ENCODE measurements at regions not wholly inside any gene's neighbourhood (a gene's known extent, or its start where the extent isn't known, plus 50 kb on each side); places are given as distances from the start of the nearest gene placed in this dataset.

DNA sequence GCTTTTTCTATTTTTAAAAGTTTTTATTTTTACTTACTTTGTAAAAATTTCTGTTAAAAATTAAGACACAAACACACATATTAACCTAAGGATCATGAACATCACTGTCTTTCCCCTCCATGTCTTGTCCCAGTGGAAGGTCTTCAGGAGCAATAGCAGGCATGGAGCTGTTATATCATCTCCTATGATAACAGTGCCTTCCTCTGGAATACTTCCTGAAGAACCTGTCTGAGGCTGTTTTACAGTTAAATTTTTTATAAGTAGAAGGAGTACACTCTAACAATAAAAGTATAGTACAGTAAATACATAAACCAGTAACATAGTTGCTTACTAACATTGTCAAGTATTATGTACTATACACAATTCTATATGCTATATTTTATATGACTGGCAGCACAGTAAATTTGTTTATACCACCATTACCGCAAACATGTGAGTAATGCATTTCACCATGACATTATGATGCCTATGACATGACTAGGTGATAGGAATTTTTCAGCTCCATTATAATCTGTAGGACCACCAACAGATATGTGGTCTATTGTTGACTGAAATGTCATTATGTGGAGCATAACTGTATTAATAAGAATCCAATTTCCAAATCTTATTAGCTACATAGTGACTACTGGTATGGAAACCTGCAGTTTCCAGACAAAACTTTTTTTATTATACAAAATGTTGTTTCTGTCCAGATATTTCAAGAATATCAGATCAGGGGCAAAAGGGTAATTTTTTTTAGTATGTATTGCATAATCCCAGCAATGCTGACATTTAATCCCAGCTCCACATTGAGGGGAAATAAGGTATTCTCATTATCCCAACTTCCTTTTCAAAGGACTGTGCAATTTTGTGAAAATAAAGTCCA is 337.2 kb upstream of the SLC39A10 start:
- H3K4me3 ChIP-seq (ENCODE audit: low read length), result no peak overlapping the region
- no peak for TF ChIP-seq ZNF274 (IDR thresholded peaks at IDR 0.05; ENCODE audit: low read depth, low read length)

DNA sequence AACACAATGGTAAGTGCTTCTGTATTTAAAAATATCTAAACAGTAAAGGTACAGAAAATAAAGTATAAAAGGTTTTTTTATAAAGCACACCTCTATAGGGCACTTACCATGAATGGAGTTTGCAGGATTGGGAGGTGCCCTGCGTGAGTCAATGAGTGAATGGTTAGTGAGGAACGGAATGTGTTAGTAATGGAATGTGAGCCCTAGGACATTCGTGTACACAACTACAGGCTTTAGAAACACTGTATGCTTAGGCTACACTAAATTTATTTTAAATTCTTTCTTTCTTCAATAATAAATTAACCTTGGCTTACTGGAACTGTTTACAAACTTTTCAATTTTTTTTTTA is 337.9 kb upstream of the SLC39A10 start:
- no peak for TF ChIP-seq ZNF274 (IDR thresholded peaks at IDR 0.05; ENCODE audit: low read depth, low read length)
- H3K4me3 ChIP-seq (ENCODE audit: low read length), result no peak overlapping the region

DNA sequence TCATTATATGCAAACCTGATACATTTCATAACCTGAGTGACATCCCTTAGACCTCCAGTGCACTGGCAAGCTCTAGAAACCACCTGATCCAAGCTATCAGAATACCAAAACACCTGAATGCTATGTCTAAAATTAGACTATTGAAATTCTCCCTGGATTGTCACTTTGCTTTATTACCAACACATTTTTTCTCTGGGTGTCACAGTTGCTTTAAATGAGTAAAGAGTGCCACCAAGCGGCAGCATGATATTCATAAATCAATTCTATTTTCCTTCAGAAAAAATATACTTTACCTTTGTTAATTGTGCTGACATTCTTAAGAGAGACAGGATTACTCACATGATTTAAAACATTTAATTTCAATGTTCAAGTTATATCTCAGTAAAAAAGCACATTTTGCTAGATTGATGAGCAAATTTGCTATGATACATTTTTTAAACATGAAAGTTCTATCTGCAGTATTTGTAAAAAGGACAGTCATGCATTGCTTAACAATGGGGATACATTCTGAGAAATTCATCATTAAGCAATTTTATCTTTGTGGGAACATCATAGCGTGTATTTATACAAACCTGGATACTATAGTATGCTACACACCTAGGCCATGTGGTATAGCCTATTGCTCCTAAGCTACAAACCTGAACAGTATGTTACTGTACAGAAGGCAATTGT is 338.4 kb upstream of the SLC39A10 start:
- TF ChIP-seq ZNF274 (IDR thresholded peaks at IDR 0.05; ENCODE audit: low read depth, low read length), result no peak

DNA sequence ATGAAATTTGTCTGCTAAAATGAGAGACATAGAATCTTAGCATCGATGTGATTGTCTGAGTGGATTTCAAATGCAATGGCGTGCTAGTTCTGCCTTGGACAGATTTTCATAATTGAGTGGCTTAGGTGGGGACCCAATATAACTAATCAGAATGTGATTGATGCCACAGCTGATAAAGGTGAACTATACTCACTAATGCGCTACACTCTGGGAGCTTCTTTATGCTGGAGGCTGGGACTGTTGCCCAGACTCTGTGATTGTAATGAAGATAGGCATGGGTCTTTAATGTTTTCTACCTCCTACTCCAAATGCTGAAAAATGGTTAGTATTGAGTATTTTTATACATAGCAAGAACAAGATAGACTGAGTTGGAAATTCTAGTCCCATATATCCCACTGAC is 339.5 kb upstream of the SLC39A10 start:
- TF ChIP-seq ZNF274 (IDR thresholded peaks at IDR 0.05; ENCODE audit: low read depth, low read length), result no peak
- H3K4me3 ChIP-seq (ENCODE audit: low read length), result no peak overlapping the region

More for the DNA sequence above, 338.4 kb upstream of the SLC39A10 start:
- H3K4me3 ChIP-seq (ENCODE audit: low read length), result no peak overlapping the region

DNA sequence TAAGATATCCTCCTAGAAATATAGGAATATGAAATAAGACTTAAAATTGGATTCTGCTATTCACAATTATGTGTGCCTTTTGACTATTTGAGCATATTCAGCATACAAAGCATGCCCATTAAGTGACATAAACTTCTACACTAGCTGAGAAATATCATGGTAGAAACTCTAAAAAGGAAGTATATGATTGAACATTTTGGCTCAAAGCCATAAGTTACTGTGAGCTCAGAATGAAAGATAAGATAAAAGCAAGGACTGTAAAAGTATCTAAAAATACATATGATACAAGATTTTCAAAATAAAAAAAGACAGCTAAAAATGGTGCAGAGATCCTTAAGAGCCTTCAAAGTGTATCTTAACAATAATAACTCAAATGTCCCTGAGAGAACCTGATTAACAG is 340.5 kb upstream of the SLC39A10 start:
- no peak for TF ChIP-seq ZNF274 (IDR thresholded peaks at IDR 0.05; ENCODE audit: low read depth, low read length)
- H3K4me3 ChIP-seq (ENCODE audit: low read length), result no peak overlapping the region

DNA sequence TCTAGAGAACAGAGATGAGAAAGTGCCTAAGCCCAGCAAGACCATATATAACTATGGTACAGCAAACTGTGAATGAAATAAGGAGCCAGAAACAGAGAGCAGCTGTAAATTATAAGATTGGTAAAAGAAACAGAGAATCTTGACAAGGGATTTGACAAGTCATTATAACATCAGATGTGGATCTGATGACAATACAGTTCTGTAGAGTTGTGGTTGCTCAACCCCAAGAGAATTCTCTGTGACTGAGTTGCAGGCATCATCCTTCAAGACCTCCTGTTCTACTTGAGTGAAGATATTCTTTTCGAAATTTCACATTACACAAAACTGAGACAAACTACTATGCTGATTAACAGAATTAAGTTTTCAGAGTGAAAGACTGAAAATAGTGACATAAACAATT is 343.1 kb upstream of the SLC39A10 start:
- no peak for TF ChIP-seq ZNF274 (IDR thresholded peaks at IDR 0.05; ENCODE audit: low read depth, low read length)
- H3K4me3 ChIP-seq (ENCODE audit: low read length), result no peak overlapping the region

DNA sequence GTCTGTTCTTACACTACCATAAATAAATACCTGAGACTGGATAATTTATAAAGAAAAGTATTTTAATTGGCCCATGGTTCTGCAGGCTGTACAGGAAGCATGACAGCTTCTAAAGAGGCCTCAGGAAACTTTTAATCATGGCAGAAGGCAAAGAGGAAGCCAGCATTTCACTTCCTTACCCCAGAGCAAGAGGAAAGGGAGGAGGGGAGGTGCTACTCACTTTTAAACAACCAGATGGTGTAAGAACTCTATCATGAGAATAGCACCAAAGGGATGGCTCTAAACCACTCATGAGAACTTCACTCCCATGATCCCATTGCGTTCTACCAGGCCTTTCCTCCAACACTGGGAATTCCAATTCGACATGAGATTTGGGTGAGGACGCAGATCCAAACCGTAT is 344.4 kb upstream of the SLC39A10 start:
- no peak for TF ChIP-seq ZNF274 (IDR thresholded peaks at IDR 0.05; ENCODE audit: low read depth, low read length)
- no peak overlapping the region for H3K4me3 ChIP-seq (ENCODE audit: low read length)

DNA sequence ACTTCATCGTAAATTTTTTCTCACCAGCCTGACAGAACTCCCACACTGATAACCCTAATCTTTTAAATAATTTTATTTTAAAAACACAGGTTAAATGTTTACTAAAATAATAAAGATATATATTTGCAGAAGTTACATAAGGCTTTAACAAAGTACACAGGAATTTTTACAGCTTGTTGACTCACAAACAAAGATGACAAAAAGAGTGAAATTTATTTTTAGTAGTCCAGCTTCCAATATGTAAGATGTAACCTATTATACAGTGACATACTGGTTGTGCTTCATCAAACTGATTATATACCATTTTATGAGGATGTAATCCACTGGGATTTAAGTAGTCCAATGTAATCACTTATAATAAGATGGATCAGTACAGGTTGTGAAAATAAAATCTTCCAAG is 348.9 kb upstream of the SLC39A10 start:
- no peak for TF ChIP-seq ZNF274 (IDR thresholded peaks at IDR 0.05; ENCODE audit: low read depth, low read length)
- H3K4me3 ChIP-seq (ENCODE audit: low read length), result no peak overlapping the region

DNA sequence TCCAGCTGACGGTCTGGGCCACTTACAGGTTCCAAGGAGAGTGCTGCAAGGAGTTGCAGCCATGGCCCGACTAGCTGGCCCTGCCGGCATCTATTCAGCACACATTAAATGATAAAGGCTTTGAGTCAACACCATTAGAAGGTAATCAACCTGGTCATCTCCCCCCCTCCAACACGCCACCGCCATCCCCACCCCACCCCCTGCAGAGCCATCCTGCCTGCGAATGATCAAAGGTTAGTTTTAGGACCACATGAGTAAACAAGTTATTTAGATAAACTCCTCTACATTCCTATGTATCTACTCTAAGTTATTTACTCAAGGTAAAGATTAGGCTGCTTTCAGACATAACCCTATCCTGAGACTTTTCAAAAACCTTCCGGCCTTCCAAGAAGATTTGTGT is 349.3 kb upstream of the SLC39A10 start:
- H3K4me3 ChIP-seq (ENCODE audit: low read length), result no peak overlapping the region
- TF ChIP-seq ZNF274 (IDR thresholded peaks at IDR 0.05; ENCODE audit: low read depth, low read length), result no peak

DNA sequence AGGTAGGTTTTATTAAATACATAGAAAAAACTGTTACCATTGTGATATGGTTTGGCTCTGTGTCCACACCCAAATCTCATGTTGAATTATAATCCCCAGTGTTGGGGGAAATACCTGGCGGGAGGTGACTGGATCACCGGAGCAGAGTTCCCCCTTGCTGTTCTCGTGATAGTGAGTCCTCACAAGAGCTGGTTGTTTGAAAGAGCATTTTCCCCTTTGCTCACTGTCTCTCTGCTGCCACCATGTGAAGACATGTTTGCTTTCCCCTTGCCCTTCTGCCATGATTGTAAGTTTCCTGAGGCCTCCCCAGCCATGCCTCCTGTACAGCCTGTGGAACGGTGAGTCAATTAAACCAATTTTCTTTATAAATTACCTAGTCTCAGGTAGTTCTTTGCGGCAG is 352.7 kb upstream of the SLC39A10 start:
- no peak for TF ChIP-seq ZNF274 (IDR thresholded peaks at IDR 0.05; ENCODE audit: low read depth, low read length)

DNA sequence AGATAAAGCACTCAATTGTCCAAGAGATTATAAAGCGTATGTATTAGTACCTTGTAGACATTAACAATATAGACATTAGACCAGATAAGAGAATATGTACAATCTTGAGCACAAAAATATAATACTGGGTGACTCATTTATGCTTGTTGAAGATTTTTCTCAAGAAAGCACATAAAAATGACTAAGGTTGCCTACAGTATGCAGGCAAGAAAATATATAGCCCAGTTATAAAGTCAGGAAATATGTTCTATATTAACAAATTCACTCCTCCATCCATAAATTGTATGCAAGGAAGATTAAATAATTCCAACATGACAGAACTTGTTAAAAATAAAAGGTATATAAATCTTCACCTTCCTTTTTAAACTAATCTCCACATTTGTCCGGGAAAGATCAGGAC is 356.4 kb upstream of the SLC39A10 start:
- H3K4me3 ChIP-seq (ENCODE audit: low read length), result no peak overlapping the region
- no peak for TF ChIP-seq ZNF274 (IDR thresholded peaks at IDR 0.05; ENCODE audit: low read depth, low read length)

More for the DNA sequence above, 352.7 kb upstream of the SLC39A10 start:
- no peak overlapping the region for H3K4me3 ChIP-seq (ENCODE audit: low read length)

DNA sequence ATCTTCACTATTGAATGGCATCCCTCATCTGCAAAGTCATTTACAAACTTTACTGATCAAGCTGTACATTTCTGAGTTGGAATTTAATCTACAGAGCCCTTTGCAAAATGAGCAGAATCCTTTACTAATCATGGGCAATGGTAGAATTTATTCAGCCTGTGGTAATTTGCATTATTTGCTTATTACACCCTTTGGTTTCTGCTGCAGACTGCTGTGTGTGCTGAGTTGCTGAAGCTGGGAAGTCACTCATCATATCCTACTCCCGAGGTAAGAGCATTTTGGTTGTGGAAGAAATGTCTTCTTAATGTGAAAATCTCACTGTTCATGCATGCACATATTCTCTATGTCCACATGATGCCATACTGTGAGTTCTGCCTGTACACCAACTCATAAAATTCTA is 357.4 kb upstream of the SLC39A10 start:
- TF ChIP-seq ZNF274 (IDR thresholded peaks at IDR 0.05; ENCODE audit: low read depth, low read length), result no peak
- H3K4me3 ChIP-seq (ENCODE audit: low read length), result no peak overlapping the region

DNA sequence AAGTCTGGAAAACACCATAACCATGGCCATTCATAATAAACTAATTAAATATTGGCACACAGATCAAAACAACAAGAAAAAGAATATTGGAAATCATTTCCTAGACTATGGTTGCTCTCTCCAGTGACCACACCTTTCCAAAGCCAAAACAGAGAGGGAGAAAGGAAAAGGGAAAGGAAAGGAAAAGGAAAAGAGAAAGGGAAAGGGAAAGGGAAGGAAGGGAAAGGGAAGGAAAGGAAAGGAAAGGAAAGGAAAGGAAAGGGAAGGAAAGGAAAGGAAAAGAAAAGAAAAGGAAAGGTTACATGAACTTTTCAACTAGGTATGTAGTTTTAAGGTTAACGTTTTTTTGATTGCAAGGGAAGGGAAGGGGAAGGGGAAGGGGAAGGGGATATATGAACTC is 360.5 kb upstream of the SLC39A10 start:
- TF ChIP-seq ZNF274 (IDR thresholded peaks at IDR 0.05; ENCODE audit: low read depth, low read length), result no peak
- no peak overlapping the region for H3K4me3 ChIP-seq (ENCODE audit: low read length)

DNA sequence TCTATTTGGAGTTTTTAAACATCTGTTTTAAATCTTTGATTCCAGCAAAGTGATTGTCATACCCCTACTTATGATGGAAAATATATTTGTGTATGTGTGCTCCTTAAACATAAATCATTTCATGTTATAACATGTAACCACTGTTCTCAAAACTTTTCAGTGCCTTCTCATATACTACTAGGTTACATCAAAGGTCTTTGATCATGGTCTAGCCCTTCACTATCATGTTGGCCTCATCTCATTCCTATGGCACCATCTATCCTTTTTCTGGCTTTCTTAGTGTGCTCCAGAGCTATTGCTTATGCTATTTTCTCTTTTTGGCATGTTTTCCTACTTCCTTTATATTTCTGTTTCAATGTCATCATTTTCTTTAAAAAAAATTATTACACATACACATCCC is 367.9 kb upstream of the SLC39A10 start:
- TF ChIP-seq ZNF274 (IDR thresholded peaks at IDR 0.05; ENCODE audit: low read depth, low read length), result no peak
- H3K4me3 ChIP-seq (ENCODE audit: low read length), result no peak overlapping the region

DNA sequence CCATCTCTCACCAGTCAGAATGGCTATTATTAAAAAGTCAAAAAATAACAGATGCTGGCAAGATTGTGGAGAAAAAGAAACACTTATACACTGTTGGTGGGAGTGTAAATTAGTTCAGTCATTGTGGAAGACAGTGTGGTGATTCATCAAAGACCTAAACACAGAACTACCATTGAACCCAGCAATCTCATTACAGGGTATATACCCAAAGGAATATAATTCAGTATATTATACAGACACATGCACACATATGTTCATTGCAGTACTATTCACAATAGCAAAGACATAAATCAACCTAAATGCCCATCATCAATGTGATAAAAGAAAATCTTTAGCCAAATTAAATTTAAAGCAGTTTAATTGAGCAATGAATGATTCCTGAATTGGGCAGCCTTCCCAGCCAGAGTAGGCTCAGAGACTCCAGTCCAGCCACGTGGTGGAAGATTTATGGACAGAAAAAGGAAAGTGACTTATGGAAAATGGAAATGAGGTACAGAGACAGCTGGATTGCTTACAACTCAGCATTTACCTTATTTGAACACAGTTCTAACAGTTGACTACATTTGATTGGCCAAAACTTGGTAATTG is 377.1 kb upstream of the SLC39A10 start:
- TF ChIP-seq ZNF274 (IDR thresholded peaks at IDR 0.05; ENCODE audit: low read depth, low read length), result no peak
- no peak overlapping the region for H3K4me3 ChIP-seq (ENCODE audit: low read length)
